Astrocyte of the hippocampus (primary cell): ENCODE measurements at regions not wholly inside any gene's neighbourhood (a gene's known extent, or its start where the extent isn't known, plus 50 kb on each side); places are given as distances from the start of the nearest gene placed in this dataset.
"Not testable (repeated sequence)": the region's sequence is repeated elsewhere in the genome, so short reads cannot be mapped to it uniquely, and the experiment has no call there.

ENCODE experiments used
- DNase-seq: peaks from one replicate; pipeline ENCODE4 v3.0.0; 2011; ENCODE audit warnings: low read depth, low spot score

GRCh38 chr13:89027694-89028306, 1356.6 kb downstream of the SLITRK5 start:
- DNase-seq: no peak

GRCh38 chr13:89029062-89029461, 1357.9 kb downstream of the SLITRK5 start:
- no peak for DNase-seq

- DNase-seq: no peak
Measured at GRCh38 chr13:89034015-89034414, 1362.8 kb downstream of the SLITRK5 start.

- no peak for DNase-seq
Measured at GRCh38 chr13:89052699-89053098, 1381.5 kb downstream of the SLITRK5 start.

- no peak for DNase-seq
Measured at GRCh38 chr13:89053418-89053817, 1382.2 kb downstream of the SLITRK5 start.

- DNase-seq: no peak
Measured at GRCh38 chr13:89057274-89057673, 1386.1 kb downstream of the SLITRK5 start.

- no peak for DNase-seq
Measured at GRCh38 chr13:89057862-89058261, 1386.7 kb downstream of the SLITRK5 start.

GRCh38 chr13:89061821-89062220, 1390.7 kb downstream of the SLITRK5 start:
- DNase-seq: no peak

GRCh38 chr13:89066868-89067466, 1395.8 kb downstream of the SLITRK5 start:
- DNase-seq: peak; percentile 59

GRCh38 chr13:89072979-89073378, 1401.8 kb downstream of the SLITRK5 start:
- no peak for DNase-seq

- no peak for DNase-seq
Measured at GRCh38 chr13:89076622-89077021, 1405.5 kb downstream of the SLITRK5 start.

- no peak for DNase-seq
Measured at GRCh38 chr13:89082623-89083022, 1411.5 kb downstream of the SLITRK5 start.

- DNase-seq: not testable (repeated sequence)
Measured at GRCh38 chr13:89088107-89088506, 1416.9 kb downstream of the SLITRK5 start.

GRCh38 chr13:89097994-89098393, 1426.8 kb downstream of the SLITRK5 start:
- DNase-seq: no peak

GRCh38 chr13:89113744-89114143, 1442.6 kb downstream of the SLITRK5 start:
- no peak for DNase-seq

- DNase-seq: no peak
Measured at GRCh38 chr13:89115307-89115706, 1444.1 kb downstream of the SLITRK5 start.

- peak; percentile 11 for DNase-seq
Measured at GRCh38 chr13:89136678-89137077, 1465.5 kb downstream of the SLITRK5 start.

GRCh38 chr13:89150362-89150761, 1479.2 kb downstream of the SLITRK5 start:
- peak; percentile 1 for DNase-seq

GRCh38 chr13:89153941-89154340, 1482.8 kb downstream of the SLITRK5 start:
- no peak for DNase-seq

- no peak for DNase-seq
Measured at GRCh38 chr13:89163096-89163495, 1491.9 kb downstream of the SLITRK5 start.

- DNase-seq: no peak
Measured at GRCh38 chr13:89165685-89166084, 1494.5 kb downstream of the SLITRK5 start.

GRCh38 chr13:89169951-89170350, 1498.8 kb downstream of the SLITRK5 start:
- DNase-seq: no peak

- no peak for DNase-seq
Measured at GRCh38 chr13:89181041-89181440, 1509.9 kb downstream of the SLITRK5 start.

GRCh38 chr13:89199138-89199537, 1528.0 kb downstream of the SLITRK5 start:
- no peak for DNase-seq
